SK-N-SH (cell line): ENCODE measurements at regions not wholly inside any gene's neighbourhood (a gene's known extent, or its start where the extent isn't known, plus 50 kb on each side); places are given as distances from the start of the nearest gene placed in this dataset.

Experiments
- CTCF ChIA-PET: fragments of 300-600, 350-600 bp; formaldehyde crosslinking; extraction: SDS; loops from one replicate; lab custom pipeline; 2021; lab: Yijun Ruan, JAX
- POLR2A ChIA-PET: fragments of 350-600 bp; sonication (Branson Sonifier 250); formaldehyde crosslinking; extraction: SDS; loops from one replicate; lab custom pipeline; 2020; ENCODE audit warnings: antibody characterized with exemption, inconsistent platforms; lab: Yijun Ruan, JAX
- DNase-seq: peaks from one replicate; pipeline ENCODE4 v3.0.0; 2012
- H2AFZ ChIP-seq: fragments of 200-600 bp; sonication (generic); 2 replicates; pipeline ENCODE4 v1.8.1; 2016; ENCODE audit warnings: antibody characterized with exemption, mild to moderate bottlenecking, low read depth
- H3F3A ChIP-seq: fragments of 200-600 bp; sonication (generic); replicated peaks from 2 replicates; pipeline ENCODE3; 2016; ENCODE audit warnings: antibody characterized with exemption, mild to moderate bottlenecking; ENCODE audit not compliant: insufficient read depth
- H3K27ac ChIP-seq, 2 experiments: fragments of 200-500 bp in 1 of 2; fragments of 200-600 bp in 1 of 2; sonication (Bioruptor generic) in 1 of 2; sonication (generic), shearing (Covaris generic) in 1 of 2; 2 replicates each; pipeline versions ENCODE4 v1.5.1 to v1.6.1; 2014 to 2016; ENCODE audit warnings: low read depth in 2 of 2, inconsistent platforms in 1 of 2, low read length in 1 of 2, mild to moderate bottlenecking in 1 of 2, mixed read lengths in 1 of 2
- H3K27me3 ChIP-seq: fragments of 200-600 bp; sonication (generic), shearing (Covaris generic); 2 replicates; pipeline ENCODE4 v1.6.1; 2016; ENCODE audit warnings: mixed run types; ENCODE audit not compliant: insufficient read depth
- H3K36me3 ChIP-seq, 2 experiments: fragments of 200-500 bp in 1 of 2; fragments of 200-600 bp in 1 of 2; sonication (Bioruptor generic) in 1 of 2; sonication (generic) in 1 of 2; replicated peaks in 1 of 2; 2 replicates each; pipeline versions ENCODE3 to v1.5.1; 2014 to 2016; ENCODE audit warnings: low read length in 1 of 2, mild to moderate bottlenecking in 1 of 2; ENCODE audit not compliant: insufficient read depth in 2 of 2, control insufficient read depth in 1 of 2
- H3K4me1 ChIP-seq, 2 experiments: fragments of 200-500 bp in 1 of 2; fragments of 200-600 bp in 1 of 2; sonication (Bioruptor generic) in 1 of 2; sonication (generic), shearing (Covaris generic) in 1 of 2; 2 replicates each; pipeline versions ENCODE4 v1.5.1 to v1.6.1; 2014 to 2016; ENCODE audit warnings: low read depth in 1 of 2, low read length in 1 of 2, mixed run types in 1 of 2; ENCODE audit not compliant: insufficient read depth in 2 of 2, control insufficient read depth in 1 of 2
- H3K4me2 ChIP-seq: fragments of 200-600 bp; sonication (generic), shearing (Covaris generic); 2 replicates; pipeline ENCODE4 v1.6.1; 2017; ENCODE audit warnings: mixed run types
- H3K4me3 ChIP-seq, 2 experiments: fragments of 200-500 bp in 1 of 2; fragments of 200-600 bp in 1 of 2; sonication (Bioruptor generic) in 1 of 2; sonication (generic), shearing (Covaris generic) in 1 of 2; 2 replicates each; pipeline versions ENCODE4 v1.5.1 to v1.8.1; 2014 to 2016; ENCODE audit warnings: low read depth in 2 of 2, inconsistent platforms in 1 of 2, low read length in 1 of 2, mild to moderate bottlenecking in 1 of 2, mixed read lengths in 1 of 2, moderate library complexity in 1 of 2
- H3K79me2 ChIP-seq: fragments of 200-600 bp; sonication (generic); 2 replicates; pipeline ENCODE4 v1.8.1; 2017; ENCODE audit warnings: mild to moderate bottlenecking; ENCODE audit not compliant: insufficient read depth
- H3K9ac ChIP-seq: fragments of 200-600 bp; sonication (generic); 2 replicates; pipeline ENCODE4 v1.6.1; 2017; ENCODE audit warnings: mixed run types
- H3K9me2 ChIP-seq: fragments of 200-600 bp; sonication (generic); 2 replicates; pipeline ENCODE4 v1.6.1; 2017; ENCODE audit warnings: mixed run types
- H3K9me3 ChIP-seq: fragments of 200-600 bp; sonication (generic); 2 replicates; pipeline ENCODE4 v1.6.1; 2017; ENCODE audit warnings: mixed run types, mild to moderate bottlenecking, moderate library complexity
- H4K20me1 ChIP-seq: fragments of 200-600 bp; sonication (generic); 2 replicates; pipeline ENCODE4 v1.6.1; 2017; ENCODE audit warnings: mild to moderate bottlenecking, mixed run types; ENCODE audit not compliant: insufficient read depth
- CHD2 ChIP-seq: fragments of 150-350 bp; IDR thresholded peaks from 2 replicates; pipeline ENCODE4 v1.6.1; 2018; ENCODE audit warnings: low read length; ENCODE audit not compliant: partially characterized antibody
- FOXJ3 ChIP-seq: sonication (generic); formaldehyde crosslinking; IDR thresholded peaks from 2 replicates; pipeline ENCODE4 v1.5.1; 2020; ENCODE audit warnings: mild to moderate bottlenecking, missing genetic modification reagents
- FOXM1 ChIP-seq: IDR thresholded peaks from 2 replicates; pipeline ENCODE4 v1.4.0; 2012; ENCODE audit warnings: low read depth, mild to moderate bottlenecking
- GABPA ChIP-seq: IDR thresholded peaks from 2 replicates; pipeline ENCODE4 v1.4.0; 2012; ENCODE audit warnings: low read depth, mild to moderate bottlenecking
- GATA2 ChIP-seq: sonication (generic); formaldehyde crosslinking; IDR thresholded peaks from 2 replicates; pipeline ENCODE4 v1.5.0; 2020; ENCODE audit warnings: mild to moderate bottlenecking, missing genetic modification reagents
- JUND ChIP-seq: IDR thresholded peaks from 2 replicates; pipeline ENCODE4 v1.4.0; 2012
- MXI1 ChIP-seq: IDR thresholded peaks from 2 replicates; pipeline ENCODE4 v1.6.1; 2012; ENCODE audit warnings: mild to moderate bottlenecking, low read depth, low read length, improper control_type of control experiment
- NRF1 ChIP-seq: IDR thresholded peaks from 2 replicates; pipeline ENCODE4 v1.6.1; 2012; ENCODE audit warnings: low read depth, mild to moderate bottlenecking, low read length
- POLR2AphosphoS5 ChIP-seq: IDR thresholded peaks from 2 replicates; pipeline ENCODE4 v1.6.1; 2012; ENCODE audit warnings: low read depth, low read length
- RCOR1 ChIP-seq: fragments of 150-350 bp; IDR thresholded peaks from 2 replicates; pipeline ENCODE4 v1.6.1; 2017; ENCODE audit warnings: antibody characterized with exemption, low read length
- SIN3A ChIP-seq: IDR thresholded peaks from 2 replicates; pipeline ENCODE4 v1.6.1; 2012; ENCODE audit warnings: low read depth, mild to moderate bottlenecking, low read length, moderate library complexity, borderline replicate concordance
- TEAD4 ChIP-seq: IDR thresholded peaks from 2 replicates; pipeline ENCODE4 v1.4.0; 2012; ENCODE audit warnings: mild to moderate bottlenecking, borderline replicate concordance; ENCODE audit not compliant: insufficient read depth
- USF1 ChIP-seq: IDR thresholded peaks from 2 replicates; pipeline ENCODE4 v1.4.0; 2012; ENCODE audit warnings: low read depth, borderline replicate concordance
- USF2 ChIP-seq: fragments of 150-350 bp; IDR thresholded peaks from 2 replicates; pipeline ENCODE4 v1.6.1; 2017; ENCODE audit warnings: antibody characterized with exemption, low read length, low read depth, borderline replicate concordance
- WGBS: methylation state at CpG from one replicate; pipeline ENCODE4 v1.1.6; 2017; ENCODE audit warnings: low lambda C conversion rate; 5-methylcytosine and 5-hydroxymethylcytosine counted together
- TF ChIP-seq, protein P1 (sequence below): fragments of 150-350 bp; IDR thresholded peaks from 2 replicates; pipeline ENCODE4 v1.6.1; 2016; ENCODE audit warnings: mild to moderate bottlenecking, low read depth, low read length
- TF ChIP-seq, protein P2 (sequence below): IDR thresholded peaks from 2 replicates; pipeline ENCODE4 v1.6.1; 2012; ENCODE audit warnings: mild to moderate bottlenecking, low read depth, low read length, moderate library complexity

DNA sequence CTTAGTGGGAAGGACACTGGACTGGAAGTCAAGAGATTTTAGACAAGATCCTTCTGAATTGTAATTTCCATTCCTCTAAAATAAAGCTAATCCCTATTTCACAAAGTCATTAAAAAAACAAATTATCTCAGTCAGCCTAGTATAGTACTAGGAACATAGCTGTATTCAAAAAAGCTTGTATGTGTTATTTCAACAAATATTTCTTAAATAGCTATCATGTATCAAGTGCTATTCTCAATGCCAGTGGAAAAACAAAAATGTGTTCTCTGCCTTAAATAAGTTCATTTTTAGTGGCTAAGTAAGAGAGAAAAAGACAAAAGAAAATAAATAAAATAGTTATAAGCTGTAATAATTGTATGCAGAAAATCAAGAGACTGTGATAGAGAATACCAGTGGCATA, 541.8 kb upstream of the CDH2 start (continued):
- TF ChIP-seq USF2 = no peak
- TF ChIP-seq FOXM1 = no peak
- TF ChIP-seq NRF1 = no peak
- TF ChIP-seq GABPA = no peak
- no peak for TF ChIP-seq RCOR1
- no peak for TF ChIP-seq POLR2AphosphoS5
- TF ChIP-seq, all 33 proteins: peak for 0

GRCh38 chr18:28716338-28716737, 539.4 kb upstream of the CDH2 start:
- ChIA-PET POLR2A (no interaction called here), CTCF (interaction anchor here (1.0 kb wide), 1 partner anchor 61 kb away, joined by 3 read pairs; no protein-coding TSS in a partner anchor)
- Histone ChIP-seq H3K4me3 (no peak overlapping the region), H3K27me3 (no peaks in the 10 kb centered on the region), H3K9ac (no peak overlapping the region), H4K20me1 (no peaks in the 10 kb centered on the region), H3K36me3 (no peaks in the 10 kb centered on the region), H3K4me2 (no peak overlapping the region), H3F3A (no peaks in the 10 kb centered on the region), H3K27ac (no peak overlapping the region), H3K4me1 (peaks cover 0 to 9% of the 10 kb centered on the region in 2 experiments; a peak in 1 of 4 replicates), H3K79me2 (no peaks in the 10 kb centered on the region), H2AFZ (no peak overlapping the region), H3K9me2 (no peaks in the 10 kb centered on the region), H3K9me3 (no peaks in the 10 kb centered on the region)
- TF ChIP-seq NRF1 = no peak
- no peak for TF ChIP-seq CHD2
- DNase-seq = no peak
- 73% methylated on average over 1 of the region's 1 CpG for WGBS

DNA sequence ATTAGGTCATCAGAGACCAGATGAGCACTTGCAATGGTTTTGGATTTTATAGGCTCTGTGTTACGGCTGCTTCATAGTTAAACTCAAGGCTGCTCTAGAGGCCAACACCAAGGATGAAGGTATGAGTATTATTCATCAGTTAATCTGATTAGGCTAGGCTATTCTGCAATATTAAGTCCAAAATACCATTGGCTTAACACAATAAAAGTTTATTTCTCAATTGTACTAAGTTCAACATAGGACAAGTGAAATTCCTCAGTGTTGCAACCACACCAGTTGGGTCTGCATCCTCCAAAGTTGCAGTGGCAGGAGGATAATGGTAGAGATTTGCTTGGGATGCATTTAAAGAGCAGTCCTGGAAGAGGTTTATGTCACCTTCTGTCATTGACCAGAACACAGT, 538.3 kb upstream of the CDH2 start:
- WGBS = 100% methylated on average over 1 of the region's 1 CpG
- Histone ChIP-seq H3K9me3 (no peaks in the 10 kb centered on the region), H3K36me3 (no peaks in the 10 kb centered on the region), H3K9me2 (no peaks in the 10 kb centered on the region), H3K4me1 (peaks cover 0 to 9% of the 10 kb centered on the region in 2 experiments; a peak in 1 of 4 replicates), H3K79me2 (no peaks in the 10 kb centered on the region), H4K20me1 (no peaks in the 10 kb centered on the region), H3K27ac (no peak overlapping the region), H2AFZ (no peak overlapping the region), H3K4me3 (no peak overlapping the region), H3K4me2 (no peak overlapping the region), H3K9ac (no peak overlapping the region), H3K27me3 (no peaks in the 10 kb centered on the region), H3F3A (no peaks in the 10 kb centered on the region)
- CTCF ChIA-PET = no interaction called here
- POLR2A ChIA-PET = no interaction called here
- no peak for DNase-seq
- TF ChIP-seq TEAD4 (no peak), GATA2 (CRISPR knock-in tag) (no peak), USF2 (no peak), FOXM1 (no peak), SIN3A (no peak), MXI1 (no peak), JUND (no peak), GABPA (no peak), CHD2 (no peak), FOXJ3 (CRISPR knock-in tag) (no peak), USF1 (no peak)
- TF ChIP-seq, protein P1, sequence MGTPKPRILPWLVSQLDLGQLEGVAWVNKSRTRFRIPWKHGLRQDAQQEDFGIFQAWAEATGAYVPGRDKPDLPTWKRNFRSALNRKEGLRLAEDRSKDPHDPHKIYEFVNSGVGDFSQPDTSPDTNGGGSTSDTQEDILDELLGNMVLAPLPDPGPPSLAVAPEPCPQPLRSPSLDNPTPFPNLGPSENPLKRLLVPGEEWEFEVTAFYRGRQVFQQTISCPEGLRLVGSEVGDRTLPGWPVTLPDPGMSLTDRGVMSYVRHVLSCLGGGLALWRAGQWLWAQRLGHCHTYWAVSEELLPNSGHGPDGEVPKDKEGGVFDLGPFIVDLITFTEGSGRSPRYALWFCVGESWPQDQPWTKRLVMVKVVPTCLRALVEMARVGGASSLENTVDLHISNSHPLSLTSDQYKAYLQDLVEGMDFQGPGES = no peak
- TF ChIP-seq, protein P2, sequence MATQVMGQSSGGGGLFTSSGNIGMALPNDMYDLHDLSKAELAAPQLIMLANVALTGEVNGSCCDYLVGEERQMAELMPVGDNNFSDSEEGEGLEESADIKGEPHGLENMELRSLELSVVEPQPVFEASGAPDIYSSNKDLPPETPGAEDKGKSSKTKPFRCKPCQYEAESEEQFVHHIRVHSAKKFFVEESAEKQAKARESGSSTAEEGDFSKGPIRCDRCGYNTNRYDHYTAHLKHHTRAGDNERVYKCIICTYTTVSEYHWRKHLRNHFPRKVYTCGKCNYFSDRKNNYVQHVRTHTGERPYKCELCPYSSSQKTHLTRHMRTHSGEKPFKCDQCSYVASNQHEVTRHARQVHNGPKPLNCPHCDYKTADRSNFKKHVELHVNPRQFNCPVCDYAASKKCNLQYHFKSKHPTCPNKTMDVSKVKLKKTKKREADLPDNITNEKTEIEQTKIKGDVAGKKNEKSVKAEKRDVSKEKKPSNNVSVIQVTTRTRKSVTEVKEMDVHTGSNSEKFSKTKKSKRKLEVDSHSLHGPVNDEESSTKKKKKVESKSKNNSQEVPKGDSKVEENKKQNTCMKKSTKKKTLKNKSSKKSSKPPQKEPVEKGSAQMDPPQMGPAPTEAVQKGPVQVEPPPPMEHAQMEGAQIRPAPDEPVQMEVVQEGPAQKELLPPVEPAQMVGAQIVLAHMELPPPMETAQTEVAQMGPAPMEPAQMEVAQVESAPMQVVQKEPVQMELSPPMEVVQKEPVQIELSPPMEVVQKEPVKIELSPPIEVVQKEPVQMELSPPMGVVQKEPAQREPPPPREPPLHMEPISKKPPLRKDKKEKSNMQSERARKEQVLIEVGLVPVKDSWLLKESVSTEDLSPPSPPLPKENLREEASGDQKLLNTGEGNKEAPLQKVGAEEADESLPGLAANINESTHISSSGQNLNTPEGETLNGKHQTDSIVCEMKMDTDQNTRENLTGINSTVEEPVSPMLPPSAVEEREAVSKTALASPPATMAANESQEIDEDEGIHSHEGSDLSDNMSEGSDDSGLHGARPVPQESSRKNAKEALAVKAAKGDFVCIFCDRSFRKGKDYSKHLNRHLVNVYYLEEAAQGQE = no peak
